Fibroblast of skin of left quadriceps (primary cell): ENCODE measurements at regions not wholly inside any gene's neighbourhood (a gene's known extent, or its start where the extent isn't known, plus 50 kb on each side); places are given as distances from the start of the nearest gene placed in this dataset.

Source experiments
- DNase-seq, 2 experiments: peaks; one replicate each; pipeline ENCODE4 v3.0.0-alpha.2; 2013; ENCODE audit warnings: low read depth in 2 of 2

DNA sequence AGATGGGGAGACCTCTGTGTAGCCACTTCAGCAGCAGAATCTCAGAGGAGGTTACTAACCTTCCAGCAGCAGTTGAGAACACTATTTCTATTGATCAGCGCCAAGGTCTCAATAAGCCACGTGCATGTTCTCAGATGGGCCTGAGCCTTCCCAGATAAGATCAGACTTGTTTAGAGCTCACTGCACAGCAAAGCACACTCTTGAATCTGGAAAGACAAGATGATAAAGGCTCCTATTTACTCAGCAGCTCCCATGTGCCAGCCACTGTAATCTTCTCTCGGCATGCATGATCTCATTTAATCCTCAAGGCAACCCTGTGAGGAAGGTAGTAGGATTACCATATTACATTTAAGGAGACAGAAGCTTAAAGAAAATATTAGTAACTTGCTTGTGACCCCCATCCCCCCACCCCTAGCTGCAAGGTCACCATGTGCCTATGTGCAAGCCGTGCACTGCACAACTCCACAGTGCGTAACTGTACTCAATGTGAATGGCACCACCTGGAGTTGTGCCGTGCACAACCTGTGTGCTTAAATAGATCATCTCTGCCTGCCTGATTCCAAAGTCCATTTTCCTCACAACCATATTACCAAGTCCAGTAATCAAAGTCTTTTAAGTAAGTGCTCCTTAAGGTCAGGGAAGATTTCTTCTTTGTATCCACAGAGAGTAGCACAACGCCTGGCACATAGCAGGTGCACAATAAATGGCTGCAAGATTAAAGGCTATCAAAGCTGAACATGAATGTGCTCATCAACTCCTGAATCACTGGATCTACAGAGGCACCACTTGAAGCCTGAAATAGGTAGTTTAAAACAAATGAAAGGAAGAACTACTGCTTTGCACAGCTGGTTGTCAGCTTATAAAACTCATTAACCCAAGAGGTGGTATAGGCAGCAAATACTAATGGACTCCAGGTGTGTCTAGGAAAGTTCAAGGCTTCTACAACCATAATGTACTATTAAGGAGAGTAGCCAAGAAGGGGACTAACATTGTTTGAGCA, 293.8 kb downstream of the BUD13 start:
- DNase-seq: no peak

DNA sequence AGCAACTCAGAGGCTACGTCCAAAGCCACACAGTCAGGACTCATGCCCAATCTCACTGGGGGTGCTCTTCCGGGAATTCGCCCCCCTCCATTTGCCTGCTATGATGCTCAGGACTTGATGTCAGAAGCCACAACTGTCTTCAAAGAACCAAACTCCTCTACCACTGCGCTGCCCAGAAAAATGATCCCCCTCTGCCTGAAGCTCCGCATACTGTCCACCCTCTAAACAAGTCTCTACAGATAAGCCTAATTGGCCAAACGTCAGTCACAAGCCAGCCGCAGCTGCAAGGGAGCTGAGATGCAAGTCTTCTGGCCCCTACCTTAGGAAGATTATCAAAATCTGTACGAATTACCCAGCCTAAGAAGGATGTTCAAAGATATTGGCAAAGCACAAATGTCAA, 294.6 kb downstream of the BUD13 start:
- DNase-seq: no peak

DNA sequence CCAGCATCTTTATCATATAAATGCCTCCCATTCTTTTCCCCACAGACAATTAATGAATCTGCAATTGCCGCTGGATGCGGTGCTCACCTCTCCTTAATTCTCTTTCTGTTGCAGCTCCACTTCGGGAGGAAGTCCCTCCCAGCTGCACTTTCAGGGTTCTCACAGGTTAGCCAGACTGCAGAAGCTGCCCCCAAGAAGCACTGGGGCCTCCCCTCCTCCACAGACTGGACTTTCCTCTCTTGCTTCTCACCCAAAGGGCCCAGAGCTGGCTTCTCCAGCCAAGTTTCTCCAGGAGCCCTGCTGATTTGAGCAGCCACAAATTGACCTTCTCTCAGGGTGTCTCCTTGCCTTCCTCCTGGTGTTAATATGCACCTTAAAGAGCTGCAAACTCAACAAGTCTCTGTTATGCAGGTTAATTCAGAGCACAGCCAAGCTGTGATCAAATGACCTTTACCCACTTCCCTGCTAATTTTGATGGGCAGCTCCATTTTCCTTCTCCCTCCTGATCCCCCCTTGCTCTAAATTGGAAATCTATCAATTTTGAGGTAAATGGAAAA, 298.9 kb downstream of the BUD13 start:
- no peak for DNase-seq

- no peak for DNase-seq
Observed at GRCh38 chr11:116473206-116473769, 299.5 kb downstream of the BUD13 start.

DNA sequence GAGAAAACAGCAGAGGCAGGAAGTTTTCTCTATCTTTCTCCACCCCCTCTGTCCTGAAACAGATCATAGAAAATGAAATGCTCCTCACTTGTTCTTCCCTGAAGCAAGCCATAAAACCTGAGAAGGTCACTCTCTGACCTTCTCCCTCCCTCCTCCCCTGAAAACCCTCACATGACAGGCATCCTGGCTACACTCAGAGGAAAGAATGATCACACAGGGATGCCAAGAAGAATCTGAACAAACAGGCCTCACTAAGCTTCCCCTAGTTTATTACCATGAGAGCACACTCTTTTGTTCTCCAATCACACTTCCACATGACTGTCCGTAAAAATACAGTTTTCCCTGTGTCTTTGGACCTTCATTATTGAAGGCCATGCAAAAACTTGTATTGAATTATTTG, 300.1 kb downstream of the BUD13 start:
- no peak for DNase-seq

GRCh38 chr11:116471608-116472256, 301.1 kb downstream of the BUD13 start:
- peak; percentile 71 to 77 for DNase-seq

- no peak for DNase-seq
Observed at GRCh38 chr11:116468699-116469098, 304.1 kb downstream of the BUD13 start.

DNA sequence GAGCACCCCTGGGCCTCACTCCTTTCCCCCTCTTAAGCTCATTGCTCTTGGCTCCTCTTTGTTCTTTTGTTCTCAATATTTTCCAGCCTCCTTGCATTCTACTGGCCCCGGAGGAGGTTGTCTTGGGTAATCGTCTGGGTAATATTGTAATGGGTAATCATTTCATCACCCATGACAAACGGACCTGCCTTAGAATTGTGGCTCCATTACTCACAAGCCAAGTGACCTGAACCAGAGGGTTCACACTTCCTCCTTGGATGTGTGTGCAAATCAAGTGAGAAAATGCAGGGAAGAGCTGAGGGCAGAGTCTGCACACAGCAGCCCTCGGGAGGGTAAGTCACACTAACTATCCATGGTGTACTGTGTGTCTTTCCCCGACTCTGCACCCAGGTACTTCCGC, 305.0 kb downstream of the BUD13 start:
- peak; percentile 37 to 44 for DNase-seq

DNA sequence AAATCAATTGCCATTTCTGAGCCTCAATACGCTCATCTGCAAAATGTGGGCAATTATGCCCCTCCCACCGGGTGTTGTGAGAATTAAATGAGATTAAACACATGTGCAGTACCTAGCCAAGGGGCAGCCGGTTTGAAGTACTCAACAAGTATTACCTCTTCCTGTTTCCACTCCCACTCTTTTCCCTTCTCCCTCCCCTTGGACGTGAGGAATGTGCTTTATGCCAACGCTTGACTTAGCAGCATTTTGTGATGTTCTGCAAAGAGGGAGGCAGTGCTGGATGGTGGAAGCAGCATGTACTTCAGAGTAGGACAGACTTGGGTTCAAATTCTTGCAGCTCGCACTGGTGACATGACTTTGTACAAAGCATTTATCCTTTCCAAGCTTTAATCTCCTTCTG, 306.0 kb downstream of the BUD13 start:
- no peak for DNase-seq

- DNase-seq: no peak
Observed at GRCh38 chr11:116466191-116466590, 306.6 kb downstream of the BUD13 start.

- DNase-seq: no peak
Observed at GRCh38 chr11:116465056-116465455, 307.7 kb downstream of the BUD13 start.

- DNase-seq: no peak
Observed at GRCh38 chr11:116461789-116462188, 311.0 kb downstream of the BUD13 start.

GRCh38 chr11:116460156-116460920, 312.4 kb downstream of the BUD13 start:
- no peak for DNase-seq

DNA sequence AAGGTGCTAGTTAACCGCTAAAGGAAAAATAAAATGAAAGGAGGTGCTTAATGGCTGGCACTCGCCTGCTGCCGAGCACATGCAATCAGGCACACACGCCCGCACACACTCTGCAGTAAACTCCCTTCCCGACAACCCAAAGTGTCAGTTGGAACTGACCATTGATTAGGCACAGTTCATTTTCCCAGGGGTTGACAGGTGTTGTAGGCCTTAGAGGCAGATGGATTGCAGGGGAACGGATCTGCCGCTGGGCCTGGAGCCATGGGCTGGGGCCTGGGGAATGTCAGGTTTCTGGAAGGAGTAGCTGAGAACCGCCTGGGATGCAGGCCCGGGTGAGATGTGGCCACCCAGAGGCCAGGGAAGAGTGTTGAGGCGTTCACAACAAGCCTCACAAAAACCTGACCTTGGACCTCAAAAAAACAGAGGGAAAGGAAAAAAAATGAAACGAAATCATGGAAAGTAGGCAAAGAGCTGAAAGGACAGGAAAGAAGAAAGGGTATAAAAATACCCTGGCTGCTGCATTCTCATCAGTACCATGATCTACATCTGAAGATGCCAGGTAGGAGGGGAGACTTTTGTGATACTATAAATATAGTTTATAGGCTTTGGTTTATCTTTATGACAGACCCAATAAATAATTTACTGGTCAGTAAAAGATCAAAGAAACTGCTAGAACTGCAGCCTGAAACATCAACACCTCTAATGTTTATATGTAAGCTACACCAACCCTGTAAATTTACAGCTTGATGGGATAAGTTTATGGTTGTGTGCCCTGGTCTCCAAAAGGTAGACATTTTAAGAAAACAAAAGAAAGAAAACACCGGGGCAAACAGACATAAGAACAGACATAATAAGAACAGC, 313.4 kb downstream of the BUD13 start:
- no peak for DNase-seq

GRCh38 chr11:116458546-116458945, 314.2 kb downstream of the BUD13 start:
- no peak for DNase-seq

- DNase-seq: no peak
Observed at GRCh38 chr11:116457336-116458007, 315.3 kb downstream of the BUD13 start.

DNA sequence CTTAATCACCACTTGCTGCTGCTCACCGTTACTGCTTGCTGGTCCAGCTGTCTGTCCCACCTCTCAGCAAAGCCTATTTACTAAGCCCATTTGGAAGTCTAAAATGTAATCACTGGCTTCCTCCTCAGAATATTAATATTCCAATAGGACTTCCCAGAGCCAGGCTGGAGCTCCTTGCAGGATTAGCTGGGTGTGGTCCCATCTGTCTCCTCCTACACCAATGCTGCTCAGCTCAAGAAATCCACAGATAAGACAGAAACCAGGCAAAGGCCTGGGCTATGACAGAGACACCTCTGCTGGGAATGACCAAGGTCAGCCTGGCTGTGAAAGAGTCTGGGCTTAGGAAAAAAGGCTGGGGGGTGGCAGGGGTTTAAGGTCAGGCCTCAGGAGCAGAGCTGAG, 317.8 kb downstream of the BUD13 start:
- DNase-seq: no peak

- peak; percentile 5 to 6 for DNase-seq
Observed at GRCh38 chr11:116454020-116454645, 318.7 kb downstream of the BUD13 start.

GRCh38 chr11:116452461-116452860, 320.3 kb downstream of the BUD13 start:
- DNase-seq: no peak

DNA sequence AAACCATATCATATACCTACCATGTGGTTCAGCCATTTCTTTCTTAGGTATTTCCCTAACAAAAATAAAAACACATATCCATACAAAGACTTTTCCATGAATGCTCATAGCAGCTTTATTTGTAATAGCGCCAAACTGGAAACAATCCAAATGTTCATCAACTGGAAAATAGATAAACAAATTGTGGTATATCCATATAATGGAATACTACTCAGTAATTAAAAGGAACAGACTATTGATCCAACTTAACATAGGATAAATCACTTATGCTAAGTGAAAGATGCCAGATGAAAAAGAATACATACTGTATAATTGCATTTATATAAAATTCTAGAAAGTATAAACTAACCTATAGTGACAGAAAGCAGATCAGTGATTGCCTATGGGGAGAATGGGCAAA, 323.3 kb downstream of the BUD13 start:
- no peak for DNase-seq
